Activated CD4-positive, alpha-beta memory T cell treated with anti-CD3 and anti-CD28 coated beads, Interleukin-2, amount 10 ng/mL, durations not matched to agents 7 days and 5 days (primary cell): ENCODE measurements at regions not wholly inside any gene's neighbourhood (a gene's known extent, or its start where the extent isn't known, plus 50 kb on each side); places are given as distances from the start of the nearest gene placed in this dataset.

Experiments used
- CTCF ChIA-PET: fragments of 350-600 bp; sonication (Branson Sonifier 250); formaldehyde crosslinking; loops from one replicate; lab custom pipeline; 2021; ENCODE audit warnings: antibody characterized with exemption, inconsistent platforms; lab: Charles Lee
- POLR2A ChIA-PET: fragments of 350-600 bp; sonication (Branson Sonifier 250); formaldehyde crosslinking; loops from one replicate; lab custom pipeline; 2021; ENCODE audit warnings: antibody characterized with exemption; lab: Charles Lee
- DNase-seq: peaks from one replicate; pipeline ENCODE4 v3.0.0-alpha.2; 2020
- H3K27ac Mint-ChIP-seq: one replicate; pipeline ENCODE4 v1.8.0; 2021; ENCODE audit warnings: mild to moderate bottlenecking, mixed read lengths
- H3K27me3 Mint-ChIP-seq: one replicate; pipeline ENCODE4 v1.8.0; 2021; ENCODE audit warnings: mixed read lengths
- H3K36me3 Mint-ChIP-seq: one replicate; pipeline ENCODE4 v1.8.0; 2021; ENCODE audit warnings: low read depth, mixed read lengths
- H3K4me1 Mint-ChIP-seq: one replicate; pipeline ENCODE4 v1.8.0; 2021; ENCODE audit warnings: mixed read lengths
- H3K4me3 Mint-ChIP-seq: one replicate; pipeline ENCODE4 v1.8.0; 2021; ENCODE audit warnings: mild to moderate bottlenecking, mixed read lengths
- H3K9me3 Mint-ChIP-seq: one replicate; pipeline ENCODE4 v1.8.0; 2021; ENCODE audit warnings: mixed read lengths

GRCh38 chr20:56157530-56158203, 90.9 kb upstream of the MC3R start:
- CTCF ChIA-PET, result no interaction called here

GRCh38 chr20:56158489-56158888, 90.0 kb upstream of the MC3R start:
- POLR2A ChIA-PET, result no interaction called here
- Mint-ChIP-seq H3K27me3 (no peaks in the 10 kb centered on the region), H3K4me1 (no peaks in the 10 kb centered on the region), H3K9me3 (peaks cover 3% of the 10 kb centered on the region), H3K4me3 (no peak overlapping the region), H3K27ac (no peak overlapping the region), H3K36me3 (no peaks in the 10 kb centered on the region)
- DNase-seq, result no peak
- CTCF ChIA-PET, result no interaction called here

More at GRCh38 chr20:56157530-56158203, 90.9 kb upstream of the MC3R start:
- H3K27me3 Mint-ChIP-seq, result no peaks in the 10 kb centered on the region
- H3K4me1 Mint-ChIP-seq, result no peaks in the 10 kb centered on the region
- H3K36me3 Mint-ChIP-seq, result no peaks in the 10 kb centered on the region
- H3K4me3 Mint-ChIP-seq, result no peak overlapping the region
- POLR2A ChIA-PET, result no interaction called here
- DNase-seq, result no peak
- peaks cover 3% of the 10 kb centered on the region for H3K9me3 Mint-ChIP-seq
- H3K27ac Mint-ChIP-seq, result no peak overlapping the region

- CTCF ChIA-PET, result no interaction called here
- POLR2A ChIA-PET, result no interaction called here
- Mint-ChIP-seq H3K27me3 (no peaks in the 10 kb centered on the region), H3K9me3 (no peaks in the 10 kb centered on the region), H3K4me3 (no peak overlapping the region), H3K36me3 (no peaks in the 10 kb centered on the region), H3K27ac (no peak overlapping the region), H3K4me1 (no peaks in the 10 kb centered on the region)
- DNase-seq, result no peak
Observed at GRCh38 chr20:56160956-56161355, 87.6 kb upstream of the MC3R start.

- Mint-ChIP-seq H3K27ac (no peak overlapping the region), H3K4me1 (no peaks in the 10 kb centered on the region), H3K27me3 (no peaks in the 10 kb centered on the region), H3K4me3 (no peak overlapping the region), H3K9me3 (no peaks in the 10 kb centered on the region), H3K36me3 (no peaks in the 10 kb centered on the region)
- ChIA-PET CTCF (no interaction called here), POLR2A (no interaction called here)
- DNase-seq, result no peak
Observed at GRCh38 chr20:56163806-56164205, 84.7 kb upstream of the MC3R start.

- Mint-ChIP-seq H3K4me1 (no peaks in the 10 kb centered on the region), H3K9me3 (no peaks in the 10 kb centered on the region), H3K27ac (no peak overlapping the region), H3K36me3 (no peaks in the 10 kb centered on the region), H3K4me3 (no peak overlapping the region), H3K27me3 (no peaks in the 10 kb centered on the region)
- DNase-seq, result no peak
- CTCF ChIA-PET, result interaction anchor here (0.6 kb wide), 1 partner anchor 33 kb away, joined by 3 read pairs; no protein-coding TSS in a partner anchor
- POLR2A ChIA-PET, result no interaction called here
Observed at GRCh38 chr20:56166781-56167465, 81.6 kb upstream of the MC3R start.

- H3K36me3 Mint-ChIP-seq, result no peaks in the 10 kb centered on the region
- H3K27ac Mint-ChIP-seq, result no peak overlapping the region
- no peaks in the 10 kb centered on the region for H3K4me1 Mint-ChIP-seq
- ChIA-PET CTCF (no interaction called here), POLR2A (no interaction called here)
- no peaks in the 10 kb centered on the region for H3K27me3 Mint-ChIP-seq
- H3K4me3 Mint-ChIP-seq, result no peak overlapping the region
- DNase-seq, result no peak
- peaks cover 2% of the 10 kb centered on the region for H3K9me3 Mint-ChIP-seq
Observed at GRCh38 chr20:56171087-56172012, 77.2 kb upstream of the MC3R start.

GRCh38 chr20:56173438-56173837, 75.1 kb upstream of the MC3R start:
- Mint-ChIP-seq H3K4me1 (no peaks in the 10 kb centered on the region), H3K9me3 (peaks cover 2% of the 10 kb centered on the region), H3K36me3 (no peaks in the 10 kb centered on the region), H3K27me3 (no peaks in the 10 kb centered on the region), H3K27ac (no peak overlapping the region), H3K4me3 (no peak overlapping the region)
- CTCF ChIA-PET, result no interaction called here
- POLR2A ChIA-PET, result no interaction called here
- no peak for DNase-seq

- no peak overlapping the region for H3K27ac Mint-ChIP-seq
- DNase-seq, result no peak
- POLR2A ChIA-PET, result no interaction called here
- H3K9me3 Mint-ChIP-seq, result peaks cover 2% of the 10 kb centered on the region
- no peaks in the 10 kb centered on the region for H3K27me3 Mint-ChIP-seq
- no peaks in the 10 kb centered on the region for H3K36me3 Mint-ChIP-seq
- no peaks in the 10 kb centered on the region for H3K4me1 Mint-ChIP-seq
- no peak overlapping the region for H3K4me3 Mint-ChIP-seq
- CTCF ChIA-PET, result no interaction called here
Observed at GRCh38 chr20:56174416-56174815, 74.1 kb upstream of the MC3R start.

- CTCF ChIA-PET, result no interaction called here
- POLR2A ChIA-PET, result no interaction called here
- Mint-ChIP-seq H3K36me3 (no peaks in the 10 kb centered on the region), H3K27ac (no peak overlapping the region), H3K27me3 (no peaks in the 10 kb centered on the region), H3K4me3 (no peak overlapping the region), H3K9me3 (peaks cover 2% of the 10 kb centered on the region), H3K4me1 (no peaks in the 10 kb centered on the region)
- DNase-seq, result no peak
Observed at GRCh38 chr20:56175884-56176283, 72.6 kb upstream of the MC3R start.

GRCh38 chr20:56178219-56178618, 70.3 kb upstream of the MC3R start:
- H3K4me1 Mint-ChIP-seq, result no peaks in the 10 kb centered on the region
- H3K9me3 Mint-ChIP-seq, result peaks cover 2% of the 10 kb centered on the region
- ChIA-PET CTCF (no interaction called here), POLR2A (interaction anchor here (1.0 kb wide), 1 partner anchor 75 kb away, joined by 3 read pairs; no protein-coding TSS in a partner anchor)
- no peaks in the 10 kb centered on the region for H3K27me3 Mint-ChIP-seq
- no peak overlapping the region for H3K27ac Mint-ChIP-seq
- no peaks in the 10 kb centered on the region for H3K36me3 Mint-ChIP-seq
- no peak for DNase-seq
- H3K4me3 Mint-ChIP-seq, result no peak overlapping the region

- CTCF ChIA-PET, result no interaction called here
Observed at GRCh38 chr20:56179051-56179450, 69.5 kb upstream of the MC3R start.

GRCh38 chr20:56181583-56181982, 66.9 kb upstream of the MC3R start:
- H3K4me3 Mint-ChIP-seq, result no peak overlapping the region
- ChIA-PET CTCF (no interaction called here), POLR2A (no interaction called here)
- H3K4me1 Mint-ChIP-seq, result no peaks in the 10 kb centered on the region
- DNase-seq, result no peak
- no peaks in the 10 kb centered on the region for H3K36me3 Mint-ChIP-seq
- no peaks in the 10 kb centered on the region for H3K9me3 Mint-ChIP-seq
- no peaks in the 10 kb centered on the region for H3K27me3 Mint-ChIP-seq
- H3K27ac Mint-ChIP-seq, result no peak overlapping the region

More at GRCh38 chr20:56179051-56179450, 69.5 kb upstream of the MC3R start:
- H3K27me3 Mint-ChIP-seq, result no peaks in the 10 kb centered on the region
- no peaks in the 10 kb centered on the region for H3K36me3 Mint-ChIP-seq
- H3K4me1 Mint-ChIP-seq, result no peaks in the 10 kb centered on the region
- no peak overlapping the region for H3K4me3 Mint-ChIP-seq
- POLR2A ChIA-PET, result no interaction called here
- H3K27ac Mint-ChIP-seq, result no peak overlapping the region
- no peaks in the 10 kb centered on the region for H3K9me3 Mint-ChIP-seq
- no peak for DNase-seq

GRCh38 chr20:56187534-56188165, 60.9 kb upstream of the MC3R start:
- Mint-ChIP-seq H3K27me3 (no peaks in the 10 kb centered on the region), H3K4me1 (no peaks in the 10 kb centered on the region), H3K27ac (no peak overlapping the region), H3K36me3 (no peaks in the 10 kb centered on the region), H3K9me3 (no peaks in the 10 kb centered on the region), H3K4me3 (no peak overlapping the region)
- POLR2A ChIA-PET, result no interaction called here
- no peak for DNase-seq
- CTCF ChIA-PET, result no interaction called here
